Activated CD4-positive, alpha-beta memory T cell treated with anti-CD3 and anti-CD28 coated beads, Interleukin-2, amount 10 ng/mL, durations not matched to agents 7 days and 5 days (primary cell): ENCODE measurements at regions not wholly inside any gene's neighbourhood (a gene's known extent, or its start where the extent isn't known, plus 50 kb on each side); places are given as distances from the start of the nearest gene placed in this dataset.

Experiments used
- CTCF ChIA-PET: fragments of 350-600 bp; sonication (Branson Sonifier 250); formaldehyde crosslinking; loops from one replicate; lab custom pipeline; 2021; ENCODE audit warnings: antibody characterized with exemption, inconsistent platforms; lab: Charles Lee
- POLR2A ChIA-PET: fragments of 350-600 bp; sonication (Branson Sonifier 250); formaldehyde crosslinking; loops from one replicate; lab custom pipeline; 2021; ENCODE audit warnings: antibody characterized with exemption; lab: Charles Lee
- DNase-seq: peaks from one replicate; pipeline ENCODE4 v3.0.0-alpha.2; 2020
- H3K27ac Mint-ChIP-seq: one replicate; pipeline ENCODE4 v1.8.0; 2021; ENCODE audit warnings: mild to moderate bottlenecking, mixed read lengths
- H3K27me3 Mint-ChIP-seq: one replicate; pipeline ENCODE4 v1.8.0; 2021; ENCODE audit warnings: mixed read lengths
- H3K36me3 Mint-ChIP-seq: one replicate; pipeline ENCODE4 v1.8.0; 2021; ENCODE audit warnings: low read depth, mixed read lengths
- H3K4me1 Mint-ChIP-seq: one replicate; pipeline ENCODE4 v1.8.0; 2021; ENCODE audit warnings: mixed read lengths
- H3K4me3 Mint-ChIP-seq: one replicate; pipeline ENCODE4 v1.8.0; 2021; ENCODE audit warnings: mild to moderate bottlenecking, mixed read lengths
- H3K9me3 Mint-ChIP-seq: one replicate; pipeline ENCODE4 v1.8.0; 2021; ENCODE audit warnings: mixed read lengths

GRCh38 chr17:14505606-14506005 lies 204.7 kb downstream of the HS3ST3B1 start:
- no peaks in the 10 kb centered on the region for H3K4me1 Mint-ChIP-seq
- no peak for DNase-seq
- POLR2A ChIA-PET: no interaction called here
- CTCF ChIA-PET: no interaction called here
- H3K27me3 Mint-ChIP-seq: no peaks in the 10 kb centered on the region
- H3K4me3 Mint-ChIP-seq: no peak overlapping the region
- no peak overlapping the region for H3K27ac Mint-ChIP-seq
- H3K36me3 Mint-ChIP-seq: no peaks in the 10 kb centered on the region
- peaks cover 5% of the 10 kb centered on the region for H3K9me3 Mint-ChIP-seq

DNA sequence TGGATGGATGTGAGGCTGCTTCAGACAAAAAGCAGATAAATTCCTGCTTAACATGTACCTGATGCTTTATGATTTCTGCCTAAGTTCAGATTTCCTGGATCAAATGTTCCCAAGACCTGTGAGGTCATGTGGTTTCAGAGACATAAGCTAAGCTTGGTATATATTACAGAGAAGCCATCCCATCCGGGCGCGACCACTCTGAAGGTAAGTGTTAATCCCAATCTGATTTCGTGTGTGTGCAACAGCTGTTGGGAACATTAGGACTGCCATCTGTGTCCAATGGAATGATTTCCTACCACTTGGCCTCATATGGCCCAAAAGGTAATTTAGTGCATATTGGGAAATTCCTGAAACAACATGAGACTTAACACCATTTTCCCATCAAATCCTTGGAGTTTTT lies 199.1 kb downstream of the HS3ST3B1 start:
- no peak overlapping the region for H3K4me3 Mint-ChIP-seq

GRCh38 chr17:14498812-14499211 lies 197.9 kb downstream of the HS3ST3B1 start:
- H3K27ac Mint-ChIP-seq: no peak overlapping the region
- CTCF ChIA-PET: no interaction called here

More for the DNA sequence above, 199.1 kb downstream of the HS3ST3B1 start:
- ChIA-PET CTCF (no interaction called here), POLR2A (no interaction called here)
- peaks cover 2% of the 10 kb centered on the region for H3K27me3 Mint-ChIP-seq
- H3K4me1 Mint-ChIP-seq: no peaks in the 10 kb centered on the region
- no peak for DNase-seq
- no peak overlapping the region for H3K27ac Mint-ChIP-seq
- peaks cover under 1% of the 10 kb centered on the region for H3K9me3 Mint-ChIP-seq
- H3K36me3 Mint-ChIP-seq: no peaks in the 10 kb centered on the region

DNA sequence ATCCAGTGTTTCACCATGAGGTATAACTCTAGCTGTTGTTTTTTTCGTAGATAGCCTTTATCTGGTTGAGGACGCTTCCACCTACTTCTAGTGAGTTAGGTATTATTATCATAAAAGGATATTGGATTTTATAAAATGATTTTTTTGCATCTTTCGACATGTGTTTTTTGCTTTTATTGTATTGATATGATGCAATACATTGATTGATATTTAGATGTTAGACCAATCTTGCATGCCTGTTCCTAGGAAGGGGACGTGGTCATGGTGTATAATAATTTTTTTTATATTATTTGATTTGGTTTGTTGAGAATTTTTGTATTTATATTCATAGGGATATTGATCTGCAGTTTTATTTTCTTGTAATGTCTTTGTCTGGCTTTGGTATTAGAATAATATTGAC lies 193.3 kb downstream of the HS3ST3B1 start:
- POLR2A ChIA-PET: no interaction called here
- CTCF ChIA-PET: no interaction called here
- H3K36me3 Mint-ChIP-seq: no peaks in the 10 kb centered on the region
- peaks cover 3% of the 10 kb centered on the region for H3K27me3 Mint-ChIP-seq
- no peak for DNase-seq
- H3K4me1 Mint-ChIP-seq: no peaks in the 10 kb centered on the region
- no peak overlapping the region for H3K4me3 Mint-ChIP-seq
- H3K27ac Mint-ChIP-seq: no peak overlapping the region
- no peaks in the 10 kb centered on the region for H3K9me3 Mint-ChIP-seq

More at GRCh38 chr17:14498812-14499211, 197.9 kb downstream of the HS3ST3B1 start:
- H3K27me3 Mint-ChIP-seq: peaks cover 3% of the 10 kb centered on the region
- no peak for DNase-seq
- H3K4me1 Mint-ChIP-seq: no peaks in the 10 kb centered on the region
- H3K9me3 Mint-ChIP-seq: no peaks in the 10 kb centered on the region
- POLR2A ChIA-PET: no interaction called here
- no peak overlapping the region for H3K4me3 Mint-ChIP-seq
- H3K36me3 Mint-ChIP-seq: no peaks in the 10 kb centered on the region

- Mint-ChIP-seq H3K4me3 (no peak overlapping the region), H3K9me3 (peaks cover 2% of the 10 kb centered on the region), H3K36me3 (no peaks in the 10 kb centered on the region), H3K4me1 (no peaks in the 10 kb centered on the region), H3K27ac (no peak overlapping the region), H3K27me3 (peaks cover 1% of the 10 kb centered on the region)
- ChIA-PET POLR2A (no interaction called here), CTCF (no interaction called here)
- DNase-seq: no peak
Measured at GRCh38 chr17:14489986-14490385, 189.1 kb downstream of the HS3ST3B1 start.

GRCh38 chr17:14488958-14489550 lies 188.2 kb downstream of the HS3ST3B1 start:
- ChIA-PET POLR2A (no interaction called here), CTCF (no interaction called here)
- DNase-seq: no peak
- Mint-ChIP-seq H3K4me1 (no peaks in the 10 kb centered on the region), H3K27me3 (no peaks in the 10 kb centered on the region), H3K27ac (no peak overlapping the region), H3K36me3 (no peaks in the 10 kb centered on the region), H3K4me3 (no peak overlapping the region), H3K9me3 (peaks cover 2% of the 10 kb centered on the region)

DNA sequence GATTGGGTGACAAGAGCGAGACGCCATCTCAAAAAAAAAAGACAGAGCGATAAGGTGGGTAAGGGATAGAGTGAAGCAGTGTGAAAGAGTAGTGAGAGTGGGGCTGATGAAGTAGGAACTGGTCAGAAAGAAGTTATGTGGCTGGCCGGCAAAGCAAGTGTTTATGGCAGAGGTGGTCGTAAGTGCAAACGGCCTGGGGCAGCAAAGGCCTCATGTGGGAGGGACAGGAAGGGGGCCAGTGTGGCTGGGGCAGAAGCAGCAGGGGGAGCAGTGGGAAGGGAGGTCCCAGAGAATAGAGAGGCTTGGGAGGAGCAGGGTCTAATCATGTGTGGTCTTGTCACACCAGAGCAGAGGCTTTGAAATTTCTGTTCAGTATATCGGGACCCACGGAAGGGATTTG lies 186.2 kb downstream of the HS3ST3B1 start:
- no peaks in the 10 kb centered on the region for H3K4me1 Mint-ChIP-seq
- ChIA-PET POLR2A (no interaction called here), CTCF (no interaction called here)
- no peaks in the 10 kb centered on the region for H3K36me3 Mint-ChIP-seq
- DNase-seq: no peak
- H3K4me3 Mint-ChIP-seq: no peak overlapping the region
- no peaks in the 10 kb centered on the region for H3K27me3 Mint-ChIP-seq
- no peak overlapping the region for H3K27ac Mint-ChIP-seq
- H3K9me3 Mint-ChIP-seq: peaks cover 5% of the 10 kb centered on the region

GRCh38 chr17:14482715-14483114 lies 181.8 kb downstream of the HS3ST3B1 start:
- Mint-ChIP-seq H3K4me1 (no peaks in the 10 kb centered on the region), H3K27me3 (no peaks in the 10 kb centered on the region), H3K4me3 (no peak overlapping the region), H3K27ac (no peak overlapping the region), H3K36me3 (no peaks in the 10 kb centered on the region), H3K9me3 (peaks cover 7% of the 10 kb centered on the region)
- POLR2A ChIA-PET: no interaction called here
- DNase-seq: no peak
- CTCF ChIA-PET: no interaction called here

- POLR2A ChIA-PET: no interaction called here
- DNase-seq: no peak
- Mint-ChIP-seq H3K36me3 (no peaks in the 10 kb centered on the region), H3K27me3 (no peaks in the 10 kb centered on the region), H3K4me1 (no peaks in the 10 kb centered on the region), H3K9me3 (peaks cover 7% of the 10 kb centered on the region), H3K4me3 (no peak overlapping the region), H3K27ac (no peak overlapping the region)
- CTCF ChIA-PET: no interaction called here
Measured at GRCh38 chr17:14481664-14482063, 180.8 kb downstream of the HS3ST3B1 start.

GRCh38 chr17:14474591-14474990 lies 173.7 kb downstream of the HS3ST3B1 start:
- DNase-seq: no peak
- ChIA-PET POLR2A (no interaction called here), CTCF (no interaction called here)
- Mint-ChIP-seq H3K9me3 (no peaks in the 10 kb centered on the region), H3K27me3 (no peaks in the 10 kb centered on the region), H3K4me3 (no peak overlapping the region), H3K27ac (no peak overlapping the region), H3K4me1 (no peaks in the 10 kb centered on the region), H3K36me3 (no peaks in the 10 kb centered on the region)

- no peak for DNase-seq
- no peaks in the 10 kb centered on the region for H3K27me3 Mint-ChIP-seq
- no peak overlapping the region for H3K27ac Mint-ChIP-seq
- peaks cover 8% of the 10 kb centered on the region for H3K9me3 Mint-ChIP-seq
- no peaks in the 10 kb centered on the region for H3K4me1 Mint-ChIP-seq
- POLR2A ChIA-PET: no interaction called here
- no peak overlapping the region for H3K4me3 Mint-ChIP-seq
- CTCF ChIA-PET: no interaction called here
- no peaks in the 10 kb centered on the region for H3K36me3 Mint-ChIP-seq
Measured at GRCh38 chr17:14471052-14471451, 170.2 kb downstream of the HS3ST3B1 start.

DNA sequence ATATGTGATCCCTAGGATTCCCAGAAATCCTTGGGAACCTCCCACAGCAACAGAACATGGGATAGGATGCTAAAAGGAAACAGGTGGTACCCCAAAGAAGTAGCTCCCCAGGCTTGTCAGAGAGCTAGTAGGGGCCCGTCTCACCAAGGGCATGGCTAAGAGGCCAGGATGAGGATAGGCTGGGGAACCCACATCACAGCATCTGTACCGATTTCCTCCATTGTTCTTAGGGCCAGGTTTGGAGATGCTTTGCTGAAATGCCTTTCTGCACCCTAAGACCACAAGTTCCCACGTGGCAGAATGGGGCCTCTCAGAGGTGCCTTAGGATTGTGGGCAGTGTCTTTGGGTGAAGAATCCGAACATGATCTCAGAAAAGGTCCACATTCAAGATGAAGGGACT lies 169.5 kb downstream of the HS3ST3B1 start:
- Mint-ChIP-seq H3K4me3 (no peak overlapping the region), H3K9me3 (peaks cover 8% of the 10 kb centered on the region), H3K36me3 (no peaks in the 10 kb centered on the region), H3K27ac (no peak overlapping the region), H3K27me3 (no peaks in the 10 kb centered on the region), H3K4me1 (no peaks in the 10 kb centered on the region)
- ChIA-PET CTCF (no interaction called here), POLR2A (no interaction called here)
- no peak for DNase-seq

DNA sequence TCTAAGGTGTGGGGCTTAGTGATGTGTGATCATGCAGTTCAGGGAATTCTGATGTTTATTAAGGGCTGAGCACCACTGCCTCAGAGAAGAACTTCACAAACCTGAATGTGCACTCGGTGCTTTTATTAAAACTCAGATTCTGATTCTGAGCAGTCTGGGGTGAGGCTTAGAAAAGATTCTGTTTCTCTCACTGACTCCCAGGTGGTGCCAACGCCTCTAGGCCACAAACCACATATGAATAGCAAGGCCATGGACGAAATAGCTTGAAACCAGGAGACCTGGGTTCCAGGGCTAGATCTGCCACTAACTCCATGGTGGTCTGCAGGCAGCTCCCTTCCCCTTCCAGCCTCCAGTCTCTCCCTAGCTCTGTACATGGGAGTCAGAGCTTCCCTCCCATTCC lies 169.1 kb downstream of the HS3ST3B1 start:
- Mint-ChIP-seq H3K4me1 (no peaks in the 10 kb centered on the region), H3K27ac (no peak overlapping the region), H3K4me3 (no peak overlapping the region), H3K27me3 (no peaks in the 10 kb centered on the region), H3K36me3 (no peaks in the 10 kb centered on the region), H3K9me3 (peaks cover 8% of the 10 kb centered on the region)
- POLR2A ChIA-PET: no interaction called here
- CTCF ChIA-PET: no interaction called here
- no peak for DNase-seq

- Mint-ChIP-seq H3K27ac (no peak overlapping the region), H3K4me3 (no peak overlapping the region), H3K36me3 (no peaks in the 10 kb centered on the region), H3K9me3 (peaks cover 8% of the 10 kb centered on the region), H3K27me3 (no peaks in the 10 kb centered on the region), H3K4me1 (no peaks in the 10 kb centered on the region)
- CTCF ChIA-PET: no interaction called here
- POLR2A ChIA-PET: no interaction called here
- no peak for DNase-seq
Measured at GRCh38 chr17:14468858-14469257, 168.0 kb downstream of the HS3ST3B1 start.
